ENCODE measurements at regions not wholly inside any gene's neighbourhood (a gene's known extent, or its start where the extent isn't known, plus 50 kb on each side); places are given as distances from the start of the nearest gene placed in this dataset.

GRCh38 chr3:6531153-6531552 is 329.8 kb upstream of the GRM7 start:
- Histone ChIP-seq H3K9me3 (ENCODE audit: control insufficient read depth, insufficient read depth, low read length) (no peaks in the 10 kb centered on the region), H3K27ac (ENCODE audit: low read depth, low read length) (no peak overlapping the region), H3K36me3 (ENCODE audit: control insufficient read depth, insufficient read depth, low read length) (no peaks in the 10 kb centered on the region), H3K27me3 (ENCODE audit: control insufficient read depth, insufficient read depth, low read length) (no peaks in the 10 kb centered on the region), H3K4me1 (ENCODE audit: control insufficient read depth, insufficient read depth, low read length) (no peaks in the 10 kb centered on the region), H3K9ac (ENCODE audit: low read depth, low read length) (no peak overlapping the region), H3K4me3 (ENCODE audit: low read depth, low read length) (no peak overlapping the region)

DNA sequence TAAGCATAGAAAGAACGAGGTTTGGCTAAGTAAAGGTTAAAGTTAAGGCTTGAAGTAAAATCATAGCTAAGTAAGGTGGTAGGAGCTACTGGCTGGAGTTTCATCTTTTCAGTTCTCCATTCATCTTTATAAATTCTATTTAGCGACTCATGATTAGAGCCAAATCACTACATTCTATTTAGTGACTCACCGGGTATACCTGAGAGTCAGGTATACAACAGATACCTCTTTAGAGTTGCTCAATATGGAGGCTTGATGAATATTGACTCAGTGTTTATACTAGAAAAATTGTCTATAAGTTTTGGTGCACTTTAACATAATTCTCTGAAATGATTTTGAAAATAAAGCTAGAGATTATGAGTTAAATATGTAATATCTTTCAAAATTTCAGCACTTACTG is 328.8 kb upstream of the GRM7 start:
- Histone ChIP-seq H3K9ac (ENCODE audit: low read depth, low read length) (no peak overlapping the region), H3K4me1 (ENCODE audit: control insufficient read depth, insufficient read depth, low read length) (no peaks in the 10 kb centered on the region), H3K4me3 (ENCODE audit: low read depth, low read length) (no peak overlapping the region), H3K36me3 (ENCODE audit: control insufficient read depth, insufficient read depth, low read length) (no peaks in the 10 kb centered on the region), H3K27ac (ENCODE audit: low read depth, low read length) (no peak overlapping the region), H3K9me3 (ENCODE audit: control insufficient read depth, insufficient read depth, low read length) (no peaks in the 10 kb centered on the region), H3K27me3 (ENCODE audit: control insufficient read depth, insufficient read depth, low read length) (no peaks in the 10 kb centered on the region)

- no peaks in the 10 kb centered on the region for H3K27me3 ChIP-seq (ENCODE audit: control insufficient read depth, insufficient read depth, low read length)
- no peaks in the 10 kb centered on the region for H3K36me3 ChIP-seq (ENCODE audit: control insufficient read depth, insufficient read depth, low read length)
- H3K9ac ChIP-seq (ENCODE audit: low read depth, low read length): no peak overlapping the region
- no peak overlapping the region for H3K4me3 ChIP-seq (ENCODE audit: low read depth, low read length)
- H3K27ac ChIP-seq (ENCODE audit: low read depth, low read length): no peak overlapping the region
- no peaks in the 10 kb centered on the region for H3K4me1 ChIP-seq (ENCODE audit: control insufficient read depth, insufficient read depth, low read length)
- no peaks in the 10 kb centered on the region for H3K9me3 ChIP-seq (ENCODE audit: control insufficient read depth, insufficient read depth, low read length)
Observed at GRCh38 chr3:6540981-6541380, 319.9 kb upstream of the GRM7 start.

DNA sequence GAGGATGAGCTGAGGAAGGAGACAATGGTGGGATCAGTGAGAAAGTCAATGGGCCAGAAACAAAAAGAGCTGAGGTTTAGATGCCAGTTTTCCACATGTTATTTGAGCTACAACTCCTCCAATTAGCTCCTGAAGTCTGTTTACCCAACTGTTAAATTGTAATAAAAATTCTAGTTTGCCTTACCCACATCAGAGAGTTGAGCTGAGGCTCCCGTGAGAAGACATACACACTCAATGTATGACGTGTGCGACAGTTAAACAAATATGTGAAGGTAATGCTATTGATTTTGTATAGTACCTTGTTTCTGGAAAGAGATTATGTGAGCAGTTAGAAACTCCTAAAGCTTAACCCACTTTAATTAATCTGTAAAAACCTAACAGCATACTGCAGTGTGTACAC is 318.1 kb upstream of the GRM7 start:
- H3K27ac ChIP-seq (ENCODE audit: low read depth, low read length): no peak overlapping the region

DNA sequence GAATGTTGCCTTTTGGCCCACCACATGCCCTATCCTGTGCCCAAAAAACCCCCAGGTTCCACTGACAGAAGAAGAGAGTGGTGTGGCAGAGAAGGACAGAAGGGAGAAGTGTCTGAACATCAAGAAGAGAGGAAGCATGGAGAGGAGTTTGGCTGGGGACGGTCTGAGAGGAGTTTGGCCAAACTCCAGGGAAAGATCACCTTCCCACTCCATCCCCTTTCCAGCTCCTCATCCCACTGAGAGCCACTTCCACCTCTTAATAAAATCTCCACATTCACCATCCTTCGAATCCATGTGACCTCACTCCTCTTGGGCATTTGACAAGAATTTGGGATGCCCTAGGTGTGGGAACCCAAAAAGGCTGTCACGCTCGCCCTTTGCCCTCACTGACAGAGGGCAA is 311.6 kb upstream of the GRM7 start:
- Histone ChIP-seq H3K9ac (ENCODE audit: low read depth, low read length) (no peak overlapping the region), H3K4me3 (ENCODE audit: low read depth, low read length) (no peak overlapping the region), H3K27ac (ENCODE audit: low read depth, low read length) (no peak overlapping the region), H3K27me3 (ENCODE audit: control insufficient read depth, insufficient read depth, low read length) (no peaks in the 10 kb centered on the region), H3K4me1 (ENCODE audit: control insufficient read depth, insufficient read depth, low read length) (no peaks in the 10 kb centered on the region), H3K9me3 (ENCODE audit: control insufficient read depth, insufficient read depth, low read length) (no peaks in the 10 kb centered on the region), H3K36me3 (ENCODE audit: control insufficient read depth, insufficient read depth, low read length) (no peaks in the 10 kb centered on the region)

More for the DNA sequence above, 318.1 kb upstream of the GRM7 start:
- Histone ChIP-seq H3K9ac (ENCODE audit: low read depth, low read length) (no peak overlapping the region), H3K4me3 (ENCODE audit: low read depth, low read length) (no peak overlapping the region), H3K4me1 (ENCODE audit: control insufficient read depth, insufficient read depth, low read length) (no peaks in the 10 kb centered on the region), H3K9me3 (ENCODE audit: control insufficient read depth, insufficient read depth, low read length) (no peaks in the 10 kb centered on the region), H3K27me3 (ENCODE audit: control insufficient read depth, insufficient read depth, low read length) (no peaks in the 10 kb centered on the region), H3K36me3 (ENCODE audit: control insufficient read depth, insufficient read depth, low read length) (no peaks in the 10 kb centered on the region)

- H3K36me3 ChIP-seq (ENCODE audit: control insufficient read depth, insufficient read depth, low read length): no peaks in the 10 kb centered on the region
- H3K4me1 ChIP-seq (ENCODE audit: control insufficient read depth, insufficient read depth, low read length): no peaks in the 10 kb centered on the region
- no peaks in the 10 kb centered on the region for H3K9me3 ChIP-seq (ENCODE audit: control insufficient read depth, insufficient read depth, low read length)
- H3K4me3 ChIP-seq (ENCODE audit: low read depth, low read length): no peak overlapping the region
- no peaks in the 10 kb centered on the region for H3K27me3 ChIP-seq (ENCODE audit: control insufficient read depth, insufficient read depth, low read length)
- H3K27ac ChIP-seq (ENCODE audit: low read depth, low read length): no peak overlapping the region
- H3K9ac ChIP-seq (ENCODE audit: low read depth, low read length): no peak overlapping the region
Observed at GRCh38 chr3:6551165-6551564, 309.8 kb upstream of the GRM7 start.

DNA sequence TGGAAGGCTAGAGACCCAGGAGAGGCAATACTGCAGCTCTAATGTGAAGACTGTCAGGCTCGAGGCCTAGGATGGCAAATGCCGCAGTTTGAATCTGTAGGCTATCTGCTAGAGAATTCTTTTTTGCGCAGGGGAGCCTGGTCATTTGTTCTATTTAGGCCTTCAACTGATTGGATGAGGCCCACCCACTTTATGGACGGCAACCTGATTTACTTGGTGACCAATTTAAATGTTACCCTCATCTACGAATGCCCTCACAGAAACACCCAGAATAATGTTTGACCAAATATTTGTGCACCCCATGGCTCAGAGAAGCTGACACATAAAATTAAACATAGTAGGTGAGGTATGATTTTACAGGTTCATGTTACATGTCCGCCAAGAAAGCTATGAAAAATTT is 300.7 kb upstream of the GRM7 start:
- no peak overlapping the region for H3K4me3 ChIP-seq (ENCODE audit: low read depth, low read length)

GRCh38 chr3:6567241-6567640 is 293.7 kb upstream of the GRM7 start:
- H3K4me3 ChIP-seq (ENCODE audit: low read depth, low read length): no peak overlapping the region
- no peak overlapping the region for H3K9ac ChIP-seq (ENCODE audit: low read depth, low read length)
- H3K9me3 ChIP-seq (ENCODE audit: control insufficient read depth, insufficient read depth, low read length): no peaks in the 10 kb centered on the region

More for the DNA sequence above, 300.7 kb upstream of the GRM7 start:
- Histone ChIP-seq H3K36me3 (ENCODE audit: control insufficient read depth, insufficient read depth, low read length) (peaks cover 3% of the 10 kb centered on the region; the same call in 1 of the 2 replicates), H3K9me3 (ENCODE audit: control insufficient read depth, insufficient read depth, low read length) (no peaks in the 10 kb centered on the region), H3K27me3 (ENCODE audit: control insufficient read depth, insufficient read depth, low read length) (no peaks in the 10 kb centered on the region), H3K4me1 (ENCODE audit: control insufficient read depth, insufficient read depth, low read length) (no peaks in the 10 kb centered on the region), H3K9ac (ENCODE audit: low read depth, low read length) (no peak overlapping the region), H3K27ac (ENCODE audit: low read depth, low read length) (no peak overlapping the region)

GRCh38 chr3:6568999-6569493 is 291.9 kb upstream of the GRM7 start:
- no peak overlapping the region for H3K9ac ChIP-seq (ENCODE audit: low read depth, low read length)

More at GRCh38 chr3:6567241-6567640, 293.7 kb upstream of the GRM7 start:
- Histone ChIP-seq H3K27ac (ENCODE audit: low read depth, low read length) (no peak overlapping the region), H3K4me1 (ENCODE audit: control insufficient read depth, insufficient read depth, low read length) (no peaks in the 10 kb centered on the region), H3K36me3 (ENCODE audit: control insufficient read depth, insufficient read depth, low read length) (no peaks in the 10 kb centered on the region), H3K27me3 (ENCODE audit: control insufficient read depth, insufficient read depth, low read length) (no peaks in the 10 kb centered on the region)

GRCh38 chr3:6571448-6571847 is 289.5 kb upstream of the GRM7 start:
- no peak overlapping the region for H3K9ac ChIP-seq (ENCODE audit: low read depth, low read length)
- H3K9me3 ChIP-seq (ENCODE audit: control insufficient read depth, insufficient read depth, low read length): no peaks in the 10 kb centered on the region
- no peaks in the 10 kb centered on the region for H3K27me3 ChIP-seq (ENCODE audit: control insufficient read depth, insufficient read depth, low read length)
- H3K4me1 ChIP-seq (ENCODE audit: control insufficient read depth, insufficient read depth, low read length): no peaks in the 10 kb centered on the region
- no peaks in the 10 kb centered on the region for H3K36me3 ChIP-seq (ENCODE audit: control insufficient read depth, insufficient read depth, low read length)
- H3K4me3 ChIP-seq (ENCODE audit: low read depth, low read length): no peak overlapping the region
- H3K27ac ChIP-seq (ENCODE audit: low read depth, low read length): no peak overlapping the region

More at GRCh38 chr3:6568999-6569493, 291.9 kb upstream of the GRM7 start:
- Histone ChIP-seq H3K27me3 (ENCODE audit: control insufficient read depth, insufficient read depth, low read length) (no peaks in the 10 kb centered on the region), H3K36me3 (ENCODE audit: control insufficient read depth, insufficient read depth, low read length) (no peaks in the 10 kb centered on the region), H3K4me1 (ENCODE audit: control insufficient read depth, insufficient read depth, low read length) (no peaks in the 10 kb centered on the region), H3K27ac (ENCODE audit: low read depth, low read length) (no peak overlapping the region), H3K9me3 (ENCODE audit: control insufficient read depth, insufficient read depth, low read length) (no peaks in the 10 kb centered on the region), H3K4me3 (ENCODE audit: low read depth, low read length) (no peak overlapping the region)

DNA sequence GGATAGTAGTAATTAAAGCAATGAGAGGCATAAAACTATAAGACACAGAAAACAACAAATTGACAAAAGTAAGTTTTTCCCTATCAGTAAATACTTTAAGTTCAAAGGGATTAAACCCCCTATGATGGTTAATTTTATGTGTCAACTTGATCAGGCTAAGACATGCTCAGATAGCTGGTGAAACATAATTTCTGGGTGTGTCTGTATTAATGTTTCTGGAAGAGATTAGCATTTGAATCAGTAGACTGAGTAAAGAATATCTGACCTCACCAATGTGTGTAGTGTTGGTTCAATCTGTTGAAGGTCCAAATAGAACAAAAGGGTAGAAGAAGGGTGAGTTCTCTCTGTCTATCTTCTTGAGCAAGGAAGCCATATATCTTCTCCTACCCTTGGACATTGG is 283.3 kb upstream of the GRM7 start:
- Histone ChIP-seq H3K27me3 (ENCODE audit: control insufficient read depth, insufficient read depth, low read length) (no peaks in the 10 kb centered on the region), H3K9ac (ENCODE audit: low read depth, low read length) (no peak overlapping the region), H3K4me1 (ENCODE audit: control insufficient read depth, insufficient read depth, low read length) (no peaks in the 10 kb centered on the region), H3K4me3 (ENCODE audit: low read depth, low read length) (no peak overlapping the region), H3K9me3 (ENCODE audit: control insufficient read depth, insufficient read depth, low read length) (no peaks in the 10 kb centered on the region), H3K27ac (ENCODE audit: low read depth, low read length) (no peak overlapping the region), H3K36me3 (ENCODE audit: control insufficient read depth, insufficient read depth, low read length) (no peaks in the 10 kb centered on the region)

- H3K4me3 ChIP-seq (ENCODE audit: low read depth, low read length): no peak overlapping the region
- no peaks in the 10 kb centered on the region for H3K9me3 ChIP-seq (ENCODE audit: control insufficient read depth, insufficient read depth, low read length)
- no peaks in the 10 kb centered on the region for H3K4me1 ChIP-seq (ENCODE audit: control insufficient read depth, insufficient read depth, low read length)
- no peaks in the 10 kb centered on the region for H3K36me3 ChIP-seq (ENCODE audit: control insufficient read depth, insufficient read depth, low read length)
- no peaks in the 10 kb centered on the region for H3K27me3 ChIP-seq (ENCODE audit: control insufficient read depth, insufficient read depth, low read length)
- no peak overlapping the region for H3K9ac ChIP-seq (ENCODE audit: low read depth, low read length)
- H3K27ac ChIP-seq (ENCODE audit: low read depth, low read length): no peak overlapping the region
Observed at GRCh38 chr3:6578526-6578925, 282.4 kb upstream of the GRM7 start.

Measured in HUES48 (cell line).